ENCODE measurements at regions not wholly inside any gene's neighbourhood (a gene's known extent, or its start where the extent isn't known, plus 50 kb on each side); places are given as distances from the start of the nearest gene placed in this dataset.
A peak's percentile ranks its signal among the peaks of the same experiment; 100 is the strongest.

- H3K4me3 ChIP-seq (ENCODE audit: low read length) = no peak overlapping the region
- TF ChIP-seq CTCF (conservative IDR thresholded peaks at IDR 0.05; ENCODE audit: low read length) = no peak
- no peak for DNase-seq (ENCODE audit: low read depth)
Measured at GRCh38 chr4:20483416-20483815, 216.8 kb upstream of the PACRGL start.

- no peak for DNase-seq (ENCODE audit: low read depth)
- H3K4me3 ChIP-seq (ENCODE audit: low read length) = no peak overlapping the region
- TF ChIP-seq CTCF (conservative IDR thresholded peaks at IDR 0.05; ENCODE audit: low read length) = no peak
Measured at GRCh38 chr4:20486433-20486832, 213.8 kb upstream of the PACRGL start.

GRCh38 chr4:20487446-20487845 lies 212.8 kb upstream of the PACRGL start:
- DNase-seq (ENCODE audit: low read depth) = peak; percentile 36
- H3K4me3 ChIP-seq (ENCODE audit: low read length) = no peak overlapping the region
- no peak for TF ChIP-seq CTCF (conservative IDR thresholded peaks at IDR 0.05; ENCODE audit: low read length)

- H3K4me3 ChIP-seq (ENCODE audit: low read length) = no peak overlapping the region
- peak; percentile 38 for DNase-seq (ENCODE audit: low read depth)
- no peak for TF ChIP-seq CTCF (conservative IDR thresholded peaks at IDR 0.05; ENCODE audit: low read length)
Measured at GRCh38 chr4:20487852-20488251, 212.4 kb upstream of the PACRGL start.

- no peak overlapping the region for H3K4me3 ChIP-seq (ENCODE audit: low read length)
- no peak for TF ChIP-seq CTCF (conservative IDR thresholded peaks at IDR 0.05; ENCODE audit: low read length)
- no peak for DNase-seq (ENCODE audit: low read depth)
Measured at GRCh38 chr4:20490734-20491133, 209.5 kb upstream of the PACRGL start.

GRCh38 chr4:20493761-20494353 lies 206.4 kb upstream of the PACRGL start:
- no peak for TF ChIP-seq CTCF (conservative IDR thresholded peaks at IDR 0.05; ENCODE audit: low read length)
- no peak overlapping the region for H3K4me3 ChIP-seq (ENCODE audit: low read length)
- DNase-seq (ENCODE audit: low read depth) = peak; percentile 60

- TF ChIP-seq CTCF (conservative IDR thresholded peaks at IDR 0.05; ENCODE audit: low read length) = no peak
- no peak overlapping the region for H3K4me3 ChIP-seq (ENCODE audit: low read length)
- DNase-seq (ENCODE audit: low read depth) = no peak
Measured at GRCh38 chr4:20496068-20496467, 204.2 kb upstream of the PACRGL start.
